WI38 (cell line): ENCODE measurements at regions not wholly inside any gene's neighbourhood (a gene's known extent, or its start where the extent isn't known, plus 50 kb on each side); places are given as distances from the start of the nearest gene placed in this dataset.

Source experiments
- H3K4me3 ChIP-seq: 2 replicates; pipeline ENCODE4 v1.5.1; 2011; ENCODE audit warnings: low read depth, mild to moderate bottlenecking, control low read depth, low read length
- CTCF ChIP-seq: IDR thresholded peaks from 2 replicates; pipeline ENCODE4 v1.5.1; 2012; ENCODE audit warnings: low read depth, mild to moderate bottlenecking, control low read depth, low read length

GRCh38 chrX:40272141-40272540 is 174.4 kb upstream of the BCOR start:
- TF ChIP-seq CTCF, result no peak
- no peak overlapping the region for H3K4me3 ChIP-seq

- TF ChIP-seq CTCF, result no peak
- no peak overlapping the region for H3K4me3 ChIP-seq
These were observed 170.4 kb upstream of the BCOR start for GRCh38 chrX:40268188-40268520.

- peak overlapping the region; percentile 50 for H3K4me3 ChIP-seq
- no peak for TF ChIP-seq CTCF
These were observed 169.8 kb upstream of the BCOR start for GRCh38 chrX:40267334-40268187.

GRCh38 chrX:40266490-40267333 is 169.0 kb upstream of the BCOR start:
- H3K4me3 ChIP-seq, result peak overlapping the region; percentile 50
- peak; percentile 62 for TF ChIP-seq CTCF

GRCh38 chrX:40265936-40266335 is 168.2 kb upstream of the BCOR start:
- TF ChIP-seq CTCF, result no peak
- H3K4me3 ChIP-seq, result no peak overlapping the region

GRCh38 chrX:40263014-40263560 is 165.3 kb upstream of the BCOR start:
- no peak for TF ChIP-seq CTCF
- H3K4me3 ChIP-seq, result no peak overlapping the region
